Right lobe of liver (tissue), 4 donors: ENCODE measurements at regions not wholly inside any gene's neighbourhood (a gene's known extent, or its start where the extent isn't known, plus 50 kb on each side); places are given as distances from the start of the nearest gene placed in this dataset.

Experiments
- CTCF ChIP-seq, 4 donors: fragments of 200-600 bp in 3 of 4; fragments of 450-650 bp in 1 of 4; IDR thresholded peaks; one replicate each; pipeline versions ENCODE4 v1.5.1 to v1.8.0; 2016 to 2022; ENCODE audit warnings: antibody characterized with exemption in 4 of 4, mild to moderate bottlenecking in 2 of 4
- POLR2A ChIP-seq: fragments of 450-650 bp; IDR thresholded peaks from one replicate; pipeline ENCODE4 v1.6.1; 2017; ENCODE audit warnings: antibody characterized with exemption, mild to moderate bottlenecking
- donor health status: DM: no; HTN: no; CAD: no.
- donor health status: DM: no; HTN: no; CAD: no.
- donor health status: DM: no; HTN: yes; CAD: no.

- TF ChIP-seq CTCF (IDR thresholded peaks at IDR 0.05), result no peak
- no peak for TF ChIP-seq POLR2A
Observed at GRCh38 chr12:132396657-132397056, 67.3 kb upstream of the GALNT9 start.
